ENCODE measurements at regions not wholly inside any gene's neighbourhood (a gene's known extent, or its start where the extent isn't known, plus 50 kb on each side); places are given as distances from the start of the nearest gene placed in this dataset.
"Not testable (repeated sequence)": the region's sequence is repeated elsewhere in the genome, so short reads cannot be mapped to it uniquely, and the experiment has no call there.

DNA sequence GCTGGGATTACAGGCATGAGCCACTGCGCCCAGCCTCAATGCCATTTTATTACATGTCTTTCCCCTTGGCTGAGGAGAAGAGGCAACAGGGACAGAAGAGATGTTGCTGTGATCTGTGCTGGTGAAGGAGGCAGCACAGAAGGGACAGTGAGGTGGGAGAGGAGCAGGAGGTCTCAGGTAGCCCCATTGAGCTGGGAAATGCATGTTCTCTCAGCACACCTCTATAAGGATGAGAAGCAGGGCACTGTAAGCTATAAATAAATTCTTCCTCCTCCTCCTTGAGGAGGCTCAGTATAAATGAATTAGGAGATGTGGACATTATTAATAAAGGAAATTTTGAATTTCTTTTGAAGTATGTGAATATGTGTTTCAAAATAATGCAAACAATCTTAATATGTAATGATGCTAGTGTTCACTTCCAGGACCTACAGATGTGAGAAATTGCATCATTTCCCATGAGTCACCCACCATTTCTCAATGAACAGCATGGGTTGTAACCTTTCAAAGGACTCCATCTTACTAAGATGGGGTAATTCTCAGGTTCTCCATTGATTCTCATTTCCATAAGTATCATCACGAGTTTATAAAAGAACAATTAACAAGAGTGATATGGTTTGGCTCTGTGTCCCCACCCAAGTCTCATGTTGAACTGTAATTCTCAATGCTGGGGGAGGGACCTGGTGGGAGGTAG, 88.9 kb upstream of the ODAD2 start:
- TF ChIP-seq, protein P1, sequence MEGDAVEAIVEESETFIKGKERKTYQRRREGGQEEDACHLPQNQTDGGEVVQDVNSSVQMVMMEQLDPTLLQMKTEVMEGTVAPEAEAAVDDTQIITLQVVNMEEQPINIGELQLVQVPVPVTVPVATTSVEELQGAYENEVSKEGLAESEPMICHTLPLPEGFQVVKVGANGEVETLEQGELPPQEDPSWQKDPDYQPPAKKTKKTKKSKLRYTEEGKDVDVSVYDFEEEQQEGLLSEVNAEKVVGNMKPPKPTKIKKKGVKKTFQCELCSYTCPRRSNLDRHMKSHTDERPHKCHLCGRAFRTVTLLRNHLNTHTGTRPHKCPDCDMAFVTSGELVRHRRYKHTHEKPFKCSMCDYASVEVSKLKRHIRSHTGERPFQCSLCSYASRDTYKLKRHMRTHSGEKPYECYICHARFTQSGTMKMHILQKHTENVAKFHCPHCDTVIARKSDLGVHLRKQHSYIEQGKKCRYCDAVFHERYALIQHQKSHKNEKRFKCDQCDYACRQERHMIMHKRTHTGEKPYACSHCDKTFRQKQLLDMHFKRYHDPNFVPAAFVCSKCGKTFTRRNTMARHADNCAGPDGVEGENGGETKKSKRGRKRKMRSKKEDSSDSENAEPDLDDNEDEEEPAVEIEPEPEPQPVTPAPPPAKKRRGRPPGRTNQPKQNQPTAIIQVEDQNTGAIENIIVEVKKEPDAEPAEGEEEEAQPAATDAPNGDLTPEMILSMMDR (IDR thresholded peaks at IDR 0.05 in 4 of 5, conservative IDR thresholded peaks at IDR 0.05 in 1 of 5) = no peak
- no peak for TF ChIP-seq POLR2A (IDR thresholded peaks at IDR 0.05)
- Histone ChIP-seq H3K27me3 (no peaks in the 10 kb centered on the region), H3K36me3 (no peaks in the 10 kb centered on the region), H3K4me3 (no peak overlapping the region), H3K4me1 (no peaks in the 10 kb centered on the region), H3K9me3 (no peaks in the 10 kb centered on the region), H3K27ac (no peak overlapping the region)
- no peak for ATAC-seq
- DNase-seq = no peak
- intact Hi-C loops (cut with DNase I; ENCODE audit: low total_unique reads) (no loop called here), in situ Hi-C loops (cut with MboI; ENCODE audit: low sequenced_read_pairs in 4 of 4) (no loop called here)

DNA sequence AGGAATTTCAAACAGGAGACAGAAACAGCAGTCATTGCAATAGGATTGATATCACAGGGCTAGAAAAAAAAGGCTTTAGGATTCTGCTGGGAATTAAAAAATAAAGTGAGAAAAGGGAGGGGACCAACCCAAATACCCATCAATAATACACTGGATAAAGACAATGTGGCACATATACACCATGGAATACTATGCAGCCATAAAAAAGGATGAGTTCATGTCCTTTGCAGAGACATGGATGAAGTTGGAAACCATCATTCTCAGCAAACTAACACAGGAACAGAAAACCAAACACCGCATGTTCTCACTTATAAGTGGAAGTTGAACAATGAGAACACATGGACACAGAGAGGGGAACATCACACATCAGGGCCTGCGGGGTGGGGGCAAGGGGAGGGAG, 86.9 kb upstream of the ODAD2 start:
- H3K27me3 ChIP-seq; in situ Hi-C loops (cut with MboI; ENCODE audit: low sequenced_read_pairs in 4 of 4); H3K36me3 ChIP-seq; H3K27ac ChIP-seq; H3K4me1 ChIP-seq; ATAC-seq; H3K4me3 ChIP-seq; intact Hi-C loops (cut with DNase I; ENCODE audit: low total_unique reads); DNase-seq; H3K9me3 ChIP-seq: not testable (repeated sequence)

DNA sequence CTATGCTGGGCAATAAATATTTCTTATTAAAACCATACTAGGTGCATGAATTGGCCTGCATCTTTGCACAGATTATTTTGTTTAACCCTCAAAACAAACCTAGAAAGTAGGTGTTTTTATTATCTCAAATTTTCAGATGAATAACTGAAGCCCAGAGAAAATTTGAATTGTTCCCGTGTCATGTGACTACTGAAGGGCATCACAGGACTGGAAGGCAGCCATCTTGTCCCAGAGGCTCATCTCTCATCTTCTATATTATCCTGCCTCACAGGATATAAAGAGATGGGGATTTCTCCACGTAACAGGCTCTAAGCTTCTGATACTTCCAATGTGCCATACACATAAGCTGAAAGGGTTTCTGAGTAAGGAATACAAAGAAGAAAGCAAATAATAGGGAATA, 84.0 kb upstream of the ODAD2 start:
- in situ Hi-C loops (cut with MboI; ENCODE audit: low sequenced_read_pairs in 4 of 4) (no loop called here), intact Hi-C loops (cut with DNase I; ENCODE audit: low total_unique reads) (no loop called here)
- H3K9me3 ChIP-seq = no peaks in the 10 kb centered on the region
- no peaks in the 10 kb centered on the region for H3K27me3 ChIP-seq
- H3K27ac ChIP-seq = no peak overlapping the region
- DNase-seq = no peak
- H3K4me3 ChIP-seq = no peak overlapping the region
- ATAC-seq = no peak
- no peak for TF ChIP-seq POLR2A (IDR thresholded peaks at IDR 0.05)
- TF ChIP-seq, protein P1 (IDR thresholded peaks at IDR 0.05 in 4 of 5, conservative IDR thresholded peaks at IDR 0.05 in 1 of 5) = no peak
- no peaks in the 10 kb centered on the region for H3K4me1 ChIP-seq
- H3K36me3 ChIP-seq = no peaks in the 10 kb centered on the region

DNA sequence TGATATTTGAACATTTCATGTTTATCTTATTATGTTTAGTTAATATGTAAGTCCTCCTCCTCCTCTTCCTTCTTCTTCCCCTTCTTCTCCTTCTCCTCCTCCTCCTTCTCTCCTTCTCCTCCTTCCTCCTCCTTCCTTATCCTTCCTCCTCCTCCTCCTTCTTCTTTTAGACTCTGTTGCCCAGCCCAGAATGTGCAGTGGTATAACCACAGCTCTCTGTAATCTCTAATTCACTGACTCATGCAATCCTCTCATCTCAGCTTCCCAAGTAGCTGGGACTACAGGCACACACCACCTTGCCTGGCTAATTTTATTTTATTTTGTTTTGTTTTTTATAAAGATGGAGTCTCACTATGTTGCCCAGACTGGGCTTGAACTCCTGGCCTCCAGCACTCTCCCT, 83.4 kb upstream of the ODAD2 start:
- intact Hi-C loops (cut with DNase I; ENCODE audit: low total_unique reads) = no loop called here
- Histone ChIP-seq H3K9me3 (no peaks in the 10 kb centered on the region), H3K4me1 (no peaks in the 10 kb centered on the region), H3K4me3 (no peak overlapping the region), H3K27ac (no peak overlapping the region), H3K36me3 (no peaks in the 10 kb centered on the region), H3K27me3 (no peaks in the 10 kb centered on the region)
- ATAC-seq (no peak), DNase-seq (no peak)
- in situ Hi-C loops (cut with MboI; ENCODE audit: low sequenced_read_pairs in 4 of 4) = no loop called here
- TF ChIP-seq, protein P1 (IDR thresholded peaks at IDR 0.05 in 4 of 5, conservative IDR thresholded peaks at IDR 0.05 in 1 of 5) = no peak
- TF ChIP-seq POLR2A (IDR thresholded peaks at IDR 0.05) = no peak

DNA sequence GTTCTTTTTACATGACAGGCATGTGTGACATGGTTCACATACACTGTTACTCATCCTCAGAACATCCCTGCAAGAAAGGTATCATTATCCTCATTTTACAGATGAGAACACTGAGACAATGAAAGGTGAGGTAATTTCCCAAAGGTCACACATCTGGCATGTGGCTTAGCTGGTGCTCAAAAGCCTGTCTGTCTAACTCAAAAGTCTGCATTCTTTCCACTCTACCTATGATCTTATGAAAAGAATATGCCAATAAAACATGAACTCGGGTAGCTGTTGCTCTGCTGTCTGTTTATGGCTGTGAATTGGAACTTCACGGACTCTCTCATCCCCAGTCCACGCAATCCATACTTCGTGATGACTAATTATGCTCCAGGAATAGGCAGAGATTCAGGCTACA, 79.0 kb upstream of the ODAD2 start:
- no peak overlapping the region for H3K4me3 ChIP-seq
- H3K9me3 ChIP-seq = no peaks in the 10 kb centered on the region
- H3K4me1 ChIP-seq = no peaks in the 10 kb centered on the region
- in situ Hi-C loops (cut with MboI; ENCODE audit: low sequenced_read_pairs in 4 of 4) (no loop called here), intact Hi-C loops (cut with DNase I; ENCODE audit: low total_unique reads) (no loop called here)
- no peaks in the 10 kb centered on the region for H3K36me3 ChIP-seq
- DNase-seq (no peak), ATAC-seq (no peak)
- H3K27me3 ChIP-seq = no peaks in the 10 kb centered on the region
- TF ChIP-seq, protein P1 (IDR thresholded peaks at IDR 0.05 in 4 of 5, conservative IDR thresholded peaks at IDR 0.05 in 1 of 5) = no peak
- TF ChIP-seq POLR2A (IDR thresholded peaks at IDR 0.05) = no peak
- H3K27ac ChIP-seq = no peak overlapping the region
